DMS 273 treated with DMSO at 0.1 percent for 48 hours (cell line): ENCODE measurements at regions not wholly inside any gene's neighbourhood (a gene's known extent, or its start where the extent isn't known, plus 50 kb on each side); places are given as distances from the start of the nearest gene placed in this dataset.
"Not testable (repeated sequence)": the region's sequence is repeated elsewhere in the genome, so short reads cannot be mapped to it uniquely, and the experiment has no call there.

Experiments used
- DNase-seq: peaks from one replicate; lab custom pipeline; 2025; lab: John Stamatoyannopoulos, UW

DNA sequence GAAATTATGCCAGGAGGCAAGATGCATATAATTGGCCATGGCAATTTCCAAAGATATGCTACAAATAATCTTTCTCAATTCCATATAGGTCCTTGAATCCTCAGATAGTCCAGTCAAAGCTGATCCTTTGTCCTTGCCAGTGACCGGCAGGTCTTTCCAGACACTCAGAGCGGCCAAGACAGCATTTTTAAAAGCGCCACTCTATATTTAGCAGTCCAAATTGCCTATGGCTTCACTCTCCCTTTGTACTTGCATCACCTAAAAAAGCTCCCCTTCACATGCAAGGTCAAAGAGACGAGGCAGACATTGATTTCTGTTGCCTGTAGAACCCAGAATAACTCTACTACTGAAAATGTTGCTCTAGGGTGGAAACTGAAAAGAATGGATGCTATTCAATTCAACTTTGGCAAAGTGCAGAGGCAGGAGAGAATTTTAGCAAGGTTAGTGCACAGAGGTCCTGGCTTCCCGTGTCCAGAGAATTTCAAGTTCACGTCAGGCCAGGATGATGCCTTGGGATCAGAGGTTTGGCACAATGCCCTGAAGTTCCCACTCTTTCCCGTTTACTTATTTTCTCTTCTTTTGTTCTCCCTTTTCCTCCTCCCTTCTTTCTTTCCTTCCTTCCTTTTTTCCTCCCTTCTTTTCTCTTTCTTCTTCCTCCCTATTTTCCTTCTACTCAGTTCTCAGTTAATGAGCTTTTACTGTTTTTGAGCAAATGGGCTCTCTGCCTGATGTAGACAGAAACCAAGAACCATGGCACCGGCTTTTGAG, 108.5 kb downstream of the KCNK1 start:
- DNase-seq: no peak

DNA sequence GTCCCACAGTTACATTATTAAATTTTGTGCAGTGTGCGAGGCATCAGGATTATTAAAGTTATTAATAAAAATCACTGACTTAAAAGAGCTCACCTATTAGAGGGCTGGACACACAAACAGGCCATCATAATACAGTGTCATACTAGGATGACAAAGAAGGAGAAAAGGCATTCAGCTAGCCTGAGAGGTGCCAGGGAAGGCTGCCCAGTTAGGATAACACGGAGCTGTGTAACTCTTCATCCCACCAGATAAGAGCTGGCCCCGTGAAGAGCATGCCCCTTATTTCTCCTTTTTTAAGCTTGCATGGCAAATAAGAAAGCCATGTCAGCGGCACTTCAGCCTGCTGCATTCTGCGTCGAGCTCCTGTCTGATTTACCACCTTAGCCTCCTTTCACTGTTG, 109.5 kb downstream of the KCNK1 start:
- no peak for DNase-seq

DNA sequence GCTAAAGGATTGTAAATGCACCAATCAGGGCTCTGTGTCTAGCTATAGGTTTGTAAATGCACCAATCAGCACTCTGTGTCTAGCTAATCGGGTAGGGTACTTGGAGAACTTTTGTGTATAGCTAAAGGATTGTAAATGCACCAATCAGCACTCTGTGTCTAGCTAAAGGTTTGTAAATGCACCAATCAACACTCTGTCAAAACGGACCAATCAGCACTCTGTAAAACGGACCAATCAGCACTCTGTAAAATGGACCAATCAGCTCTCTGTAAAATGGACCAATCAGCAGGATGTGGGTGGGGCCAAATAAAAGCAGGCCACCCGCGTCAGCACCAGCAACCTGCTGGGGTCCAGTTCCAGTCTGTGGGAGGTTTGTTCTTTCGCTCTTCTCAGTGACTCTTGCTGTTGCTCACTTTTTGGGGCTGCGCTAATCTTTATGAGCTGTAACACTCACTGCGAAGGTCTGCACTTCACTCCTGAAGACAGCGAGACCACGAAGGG, 110.3 kb downstream of the KCNK1 start:
- not testable (repeated sequence) for DNase-seq

DNA sequence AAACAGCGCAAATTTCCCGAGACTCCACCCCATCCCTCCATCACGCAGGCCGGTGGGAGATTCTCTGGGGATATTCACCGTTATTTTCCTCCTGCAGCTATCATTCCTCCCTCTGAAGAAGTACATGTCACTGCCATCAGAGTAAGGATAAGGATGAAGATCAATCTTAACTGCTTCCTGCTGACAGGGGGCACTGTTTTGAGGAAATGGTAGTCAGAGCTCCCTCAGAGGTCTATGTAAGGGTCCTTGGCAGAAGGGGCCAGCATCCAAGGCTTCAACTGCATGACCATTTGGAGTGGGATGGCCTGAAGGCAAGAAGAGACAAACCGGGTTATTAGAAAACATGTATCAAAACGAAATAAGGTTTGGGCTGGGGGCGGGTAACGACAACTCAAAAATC, 111.5 kb downstream of the KCNK1 start:
- no peak for DNase-seq

DNA sequence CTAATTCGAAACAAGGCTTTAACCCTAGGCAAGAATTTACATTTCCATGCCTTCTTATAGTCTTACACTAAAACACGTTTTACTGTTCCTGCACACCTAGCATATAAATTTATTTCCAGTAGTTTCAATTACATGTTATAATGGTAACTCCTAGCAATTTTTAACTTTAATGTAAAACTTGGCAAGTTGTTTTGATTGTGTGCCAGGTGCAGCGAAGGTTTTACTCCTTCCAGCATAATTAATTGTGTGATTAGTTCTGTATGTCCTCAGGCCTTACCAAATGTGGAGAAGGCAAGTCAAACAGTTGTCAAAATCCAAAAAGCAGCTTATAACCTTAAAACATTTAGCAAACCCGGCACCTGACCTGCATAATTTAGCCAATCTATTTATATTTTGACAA, 114.8 kb downstream of the KCNK1 start:
- no peak for DNase-seq

DNA sequence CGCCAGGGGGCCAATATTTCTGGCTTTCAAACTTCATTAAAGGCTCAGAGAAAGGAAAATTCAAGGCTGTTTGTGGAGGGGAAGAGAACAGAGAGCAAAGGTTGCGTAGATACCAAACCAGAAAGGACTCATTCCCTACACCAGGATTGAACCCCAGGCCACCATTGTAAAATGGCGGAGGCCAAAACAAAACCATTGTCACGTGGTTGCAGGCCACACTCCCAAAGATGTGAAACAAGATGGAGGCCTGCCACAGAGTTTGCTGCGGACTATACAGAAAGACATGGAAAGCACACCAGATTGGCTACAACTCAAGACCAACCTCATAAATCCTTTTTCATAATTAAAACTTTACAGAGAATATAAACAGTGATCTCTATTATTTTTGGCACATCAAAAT, 116.5 kb downstream of the KCNK1 start:
- no peak for DNase-seq

DNA sequence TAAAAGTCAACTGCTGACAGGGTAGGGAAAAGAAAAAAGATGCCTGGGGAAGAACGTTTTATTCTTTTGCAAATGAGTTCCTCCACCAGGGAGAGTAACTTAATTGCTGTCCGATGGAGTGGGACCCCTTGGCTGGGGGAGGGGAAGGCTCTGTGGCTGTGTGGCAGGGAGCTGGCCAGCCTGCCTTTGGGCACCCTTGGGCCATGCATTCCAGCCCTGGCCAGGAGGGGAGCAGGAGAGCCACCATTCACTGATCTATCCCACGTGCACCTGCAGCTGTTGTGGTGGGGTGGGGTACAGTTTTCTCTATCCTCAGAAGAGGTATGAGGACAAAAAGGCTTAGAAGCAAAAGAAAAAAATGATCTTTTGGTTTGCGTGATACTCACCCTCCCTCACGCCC, 116.9 kb downstream of the KCNK1 start:
- DNase-seq: no peak

DNA sequence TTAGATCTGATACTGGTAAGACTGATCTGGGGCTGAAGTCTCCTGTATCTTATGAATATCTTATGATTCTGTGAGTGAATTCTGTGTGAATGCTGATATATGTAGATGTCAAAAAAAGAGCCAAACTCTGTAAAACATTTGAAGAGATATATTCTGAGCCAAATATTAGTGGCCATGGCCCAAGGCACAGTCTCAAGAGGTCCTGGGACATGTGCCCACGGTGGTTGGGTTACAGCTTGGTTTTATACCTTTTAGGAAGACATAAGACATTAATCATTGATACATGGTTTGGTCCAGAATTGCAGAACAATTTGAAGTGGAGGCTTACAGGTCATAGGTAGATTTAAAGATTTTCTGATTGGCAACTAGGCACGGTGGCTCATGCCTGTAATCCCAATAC, 118.3 kb downstream of the KCNK1 start:
- DNase-seq: no peak

DNA sequence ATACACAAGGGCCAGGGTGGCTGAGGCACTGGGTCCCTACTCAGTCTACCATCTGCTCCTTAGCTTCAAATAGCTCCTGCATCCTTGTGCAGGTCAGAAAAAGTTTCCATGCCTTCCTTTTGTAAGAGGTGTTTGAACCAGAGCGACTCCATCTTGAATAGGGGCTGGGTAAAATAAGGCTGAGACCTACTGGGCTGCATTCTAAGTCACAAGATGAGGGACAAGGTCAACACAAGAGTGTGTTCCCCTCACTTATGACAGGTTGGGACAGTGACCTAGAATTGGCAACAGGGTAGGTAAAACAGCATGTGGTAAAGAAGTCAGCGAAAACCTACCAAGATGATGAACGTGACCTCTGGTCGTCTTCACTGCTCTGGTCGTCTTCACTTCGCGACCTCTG, 120.5 kb downstream of the KCNK1 start:
- no peak for DNase-seq

DNA sequence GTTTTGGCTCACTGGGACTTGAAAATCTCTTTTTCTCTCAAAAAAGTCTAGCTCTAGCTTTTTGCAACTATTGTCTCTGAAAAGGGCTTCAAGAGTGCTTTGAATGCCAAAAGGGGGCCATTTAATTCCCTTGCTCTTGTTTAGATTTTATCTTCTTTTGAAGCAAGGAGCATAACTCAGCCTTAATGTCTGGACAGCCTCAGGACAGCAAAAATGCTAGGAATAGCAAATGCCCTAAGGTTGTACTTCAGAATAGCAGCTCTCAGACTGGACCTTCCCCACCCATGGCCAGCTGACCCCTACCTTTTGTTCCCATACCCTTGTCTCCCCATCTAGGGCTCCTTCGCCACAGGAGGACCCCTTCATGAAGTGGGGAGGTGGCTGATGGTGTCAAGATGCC, 121.4 kb downstream of the KCNK1 start:
- no peak for DNase-seq

DNA sequence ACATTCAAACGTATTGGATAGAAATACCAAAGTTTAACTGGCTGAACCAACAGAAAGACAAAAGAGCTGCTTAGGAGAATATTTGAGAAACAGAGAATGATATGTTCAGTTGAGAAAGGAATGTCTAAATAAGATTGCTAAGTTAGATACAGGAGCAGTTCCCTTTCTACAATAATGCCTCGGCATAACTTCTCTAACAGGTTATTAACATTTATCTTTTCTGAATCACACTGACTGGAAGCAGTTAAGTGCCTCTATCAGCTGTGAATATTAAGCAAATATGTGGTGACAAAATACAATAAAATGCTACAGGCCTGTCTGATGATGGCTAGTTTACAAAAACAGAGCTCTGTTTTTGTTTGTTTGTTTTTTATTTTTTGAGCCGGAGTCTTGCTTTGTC, 121.9 kb downstream of the KCNK1 start:
- no peak for DNase-seq

DNA sequence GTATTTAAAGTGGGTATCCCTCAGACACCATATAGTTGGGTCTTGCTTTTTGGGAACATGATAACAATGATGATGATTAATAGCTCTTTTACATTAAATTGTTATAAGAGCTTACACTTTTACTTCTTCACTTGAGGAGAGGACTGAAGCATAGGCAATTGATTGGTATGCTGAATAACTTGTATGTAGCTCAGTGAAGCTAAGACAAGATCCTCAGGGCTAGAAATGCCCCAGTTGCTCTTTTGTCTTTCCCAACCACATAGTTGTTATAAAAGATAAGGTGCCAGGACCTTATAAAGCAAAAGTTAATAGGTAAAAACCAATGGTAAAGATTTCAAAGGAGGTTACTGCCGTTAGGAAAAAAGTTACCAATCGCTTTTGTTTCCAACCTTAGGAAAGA, 123.4 kb downstream of the KCNK1 start:
- DNase-seq: no peak

DNA sequence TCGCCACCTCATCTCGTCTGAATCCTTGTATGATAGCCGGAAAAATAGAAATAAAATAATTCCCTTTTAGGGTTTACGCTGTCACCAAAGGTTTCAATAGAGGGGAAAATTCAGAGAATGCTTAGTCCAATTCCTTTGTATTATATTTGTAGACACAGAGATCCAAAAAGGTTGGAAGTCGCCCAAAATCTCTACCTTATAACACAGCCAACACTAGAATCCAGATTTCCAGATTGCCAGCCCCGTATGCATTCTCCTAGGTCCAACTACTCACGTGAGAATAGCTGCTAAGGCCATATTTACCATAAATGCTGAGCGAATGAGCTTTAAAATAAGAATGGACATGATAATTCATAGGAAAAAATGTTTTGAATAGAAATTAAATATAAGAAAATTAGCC, 124.5 kb downstream of the KCNK1 start:
- no peak for DNase-seq

DNA sequence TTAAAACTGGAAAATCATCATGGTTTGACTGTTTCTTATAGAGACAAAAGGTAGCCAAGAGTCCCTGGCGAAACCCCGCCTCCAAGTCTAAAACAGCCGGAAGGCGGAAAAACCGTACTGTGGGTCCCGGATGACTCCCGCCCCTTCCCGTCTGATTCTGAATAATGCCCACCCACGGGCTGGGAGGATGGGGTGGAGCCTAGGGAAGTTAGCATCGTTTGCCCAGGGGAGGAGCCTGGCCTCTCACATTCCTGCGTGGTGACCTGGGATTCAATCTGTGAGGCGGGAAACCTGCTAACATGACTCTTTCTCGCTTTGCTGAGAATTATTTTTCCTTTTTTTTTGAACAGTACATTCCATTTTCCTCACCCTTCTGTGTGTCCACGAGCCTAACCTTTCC, 124.9 kb downstream of the KCNK1 start:
- no peak for DNase-seq

DNA sequence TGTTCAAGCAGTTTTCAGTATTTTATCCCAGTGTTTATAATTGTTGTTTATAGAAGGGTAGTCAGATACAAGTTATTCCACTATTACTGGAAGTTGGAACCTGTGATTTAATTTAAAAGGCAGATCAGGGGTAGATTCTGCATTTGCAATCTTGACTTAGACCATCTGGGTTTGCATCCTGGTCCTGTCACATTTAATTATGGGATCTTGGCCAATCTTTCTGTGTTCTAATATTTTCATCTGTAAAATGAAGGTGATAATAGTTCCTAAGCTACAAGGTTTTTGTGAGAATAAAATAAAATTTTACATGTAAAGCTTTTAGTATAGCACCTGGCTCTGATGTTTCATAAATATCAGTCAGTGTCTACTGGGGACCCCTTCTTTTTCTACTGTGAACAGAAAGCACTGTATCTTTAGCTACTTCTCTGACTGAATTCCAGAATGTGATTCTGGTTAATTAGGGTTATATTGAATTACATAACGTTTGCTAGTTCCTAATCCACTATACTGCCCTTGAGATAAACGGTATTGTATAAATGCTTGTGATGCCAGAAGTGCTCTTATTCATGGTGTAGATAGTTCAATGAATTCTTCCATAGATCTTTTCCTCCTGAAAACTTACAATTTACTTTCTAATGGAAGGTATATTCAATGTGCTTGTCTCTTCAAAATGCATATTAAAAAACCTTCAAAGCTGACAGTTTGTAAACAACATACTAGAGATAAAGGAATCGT, 131.0 kb downstream of the KCNK1 start:
- DNase-seq: no peak

DNA sequence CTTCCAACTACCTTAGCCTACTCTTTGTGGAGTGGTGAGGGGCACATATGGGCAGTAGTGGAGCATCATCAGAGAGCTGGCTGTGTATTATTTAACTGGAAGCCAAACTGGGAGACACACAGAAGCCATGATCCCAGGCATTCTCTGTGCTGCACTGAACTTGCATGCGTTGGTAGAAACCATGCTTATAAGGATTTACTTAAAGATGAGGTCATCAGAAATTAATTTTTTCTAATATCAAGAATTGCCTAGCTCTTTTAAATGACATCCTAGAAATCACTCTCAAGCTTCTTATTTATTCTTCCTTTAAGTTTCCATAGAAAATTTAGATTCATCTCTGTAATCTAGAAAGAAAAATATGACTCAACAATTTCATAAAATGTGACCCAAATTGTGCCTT, 136.2 kb downstream of the KCNK1 start:
- DNase-seq: no peak

DNA sequence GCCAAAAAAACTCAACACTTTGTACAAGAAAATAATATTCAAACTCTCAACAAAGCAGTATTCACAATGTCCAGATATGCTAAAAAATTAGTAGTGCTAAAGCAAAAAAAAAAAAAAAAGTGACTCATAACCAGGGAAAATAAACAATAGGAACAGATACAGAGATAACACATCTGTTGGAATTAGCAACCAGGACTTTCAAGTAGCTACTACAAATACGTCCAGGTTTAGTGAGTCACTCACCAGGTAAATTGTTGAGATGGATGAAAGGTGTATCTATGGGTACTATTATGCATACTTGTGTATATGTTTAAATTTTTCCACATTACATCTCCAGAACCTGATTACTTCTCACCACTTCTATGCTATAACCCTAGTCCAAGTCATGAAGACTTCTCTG, 144.8 kb upstream of the SLC35F3 start:
- DNase-seq: no peak

DNA sequence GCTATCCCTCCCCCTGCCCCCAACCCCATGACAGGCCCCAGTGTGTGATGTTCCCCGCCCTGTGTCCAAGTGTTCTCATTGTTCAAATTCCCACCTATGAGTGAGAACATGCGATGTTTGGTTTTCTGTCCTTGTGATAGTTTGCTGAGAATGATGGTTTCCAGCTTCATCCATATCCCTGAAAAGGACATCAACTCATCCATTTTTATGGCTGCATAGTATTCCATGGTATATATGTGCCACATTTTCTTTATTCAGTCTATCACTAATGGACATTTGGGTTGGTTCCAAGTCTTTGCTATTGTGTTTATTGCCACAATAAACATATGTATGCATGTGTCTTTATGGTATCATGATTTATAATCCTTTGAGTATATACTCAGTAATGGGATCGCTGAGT, 140.2 kb upstream of the SLC35F3 start:
- DNase-seq: not testable (repeated sequence)

DNA sequence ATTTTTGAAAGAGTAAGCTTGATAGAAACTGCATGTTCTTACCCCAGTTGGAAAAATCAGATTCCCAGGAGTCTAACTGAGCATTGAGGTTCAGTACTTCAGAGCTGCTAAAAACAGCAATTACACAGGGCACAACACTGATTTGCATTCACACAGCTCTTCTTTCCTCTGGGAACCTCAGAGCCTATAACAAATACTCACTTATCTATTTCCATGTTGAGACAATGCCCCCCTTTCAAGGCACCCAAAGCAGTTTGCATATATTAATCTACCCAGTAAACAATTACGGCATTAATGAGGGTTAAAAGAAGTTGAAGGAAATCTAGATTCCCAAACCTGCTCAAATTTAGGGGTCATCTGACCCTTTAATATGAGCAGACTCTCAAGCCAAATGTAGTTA, 126.9 kb upstream of the SLC35F3 start:
- no peak for DNase-seq

DNA sequence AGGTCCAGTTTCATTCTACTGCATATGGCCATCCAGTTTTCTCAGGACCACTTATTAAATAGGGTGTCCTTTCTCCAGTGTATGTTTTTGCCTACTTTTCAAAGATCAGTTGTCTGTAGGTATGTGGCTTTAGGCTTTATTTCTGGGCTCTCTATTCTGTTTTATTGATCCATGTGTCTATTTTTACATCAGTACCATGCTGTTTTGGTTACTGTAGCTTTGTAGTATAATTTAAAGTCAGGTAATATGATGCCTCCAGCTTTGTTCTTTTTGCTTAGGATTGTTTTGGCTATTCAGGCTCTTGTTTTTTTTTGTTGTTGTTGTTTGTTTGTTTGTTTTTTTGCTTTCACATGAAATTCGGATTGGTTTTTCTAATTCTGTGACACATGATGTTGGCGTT, 124.4 kb upstream of the SLC35F3 start:
- DNase-seq: no peak

DNA sequence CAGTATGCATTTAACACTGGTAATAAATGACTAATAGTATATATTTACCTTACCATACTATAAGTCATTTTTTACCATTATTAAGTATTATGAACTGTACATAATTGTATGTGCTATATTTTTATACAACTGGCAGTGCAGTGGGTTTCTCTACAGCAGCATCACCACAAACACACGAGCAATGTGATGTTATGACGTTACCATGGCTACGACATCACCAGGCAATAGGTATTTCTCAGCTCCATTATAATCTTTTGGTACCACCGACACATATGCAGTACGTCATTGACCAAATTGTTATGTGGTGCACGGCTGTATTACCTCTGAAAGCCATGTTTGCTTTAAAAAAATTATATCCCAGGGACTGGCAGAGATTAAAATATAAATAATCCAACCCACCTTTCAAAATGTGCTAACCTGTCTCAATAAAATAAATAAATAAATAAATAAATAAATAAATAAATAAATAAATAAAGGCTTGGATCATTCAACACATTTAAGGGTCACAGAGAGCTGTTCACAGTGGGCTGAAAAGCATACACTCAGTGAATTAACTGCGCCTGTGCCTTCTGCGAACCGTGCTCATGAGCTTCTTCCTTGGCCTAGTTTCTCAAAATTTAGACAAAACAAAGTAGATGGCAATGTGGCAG, 121.4 kb upstream of the SLC35F3 start:
- DNase-seq: no peak

DNA sequence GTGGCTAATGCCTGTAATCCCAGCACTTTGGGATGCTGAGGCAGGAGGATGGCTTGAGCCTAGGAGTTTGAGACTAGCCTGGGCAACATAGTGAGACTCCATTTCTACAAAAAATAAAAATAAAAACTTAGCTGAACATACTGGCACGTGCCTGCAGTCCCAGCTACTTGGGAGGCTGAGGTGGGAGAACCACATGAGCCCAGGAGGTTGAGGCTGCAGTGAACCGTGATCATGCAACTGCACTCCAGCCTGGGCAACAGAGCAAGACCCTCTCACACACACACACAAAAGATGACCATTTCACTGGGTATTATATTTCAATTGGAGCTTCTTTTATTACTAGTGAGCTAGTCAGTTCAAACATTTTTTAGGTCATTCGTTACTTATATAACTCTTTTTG, 116.9 kb upstream of the SLC35F3 start:
- DNase-seq: no peak

DNA sequence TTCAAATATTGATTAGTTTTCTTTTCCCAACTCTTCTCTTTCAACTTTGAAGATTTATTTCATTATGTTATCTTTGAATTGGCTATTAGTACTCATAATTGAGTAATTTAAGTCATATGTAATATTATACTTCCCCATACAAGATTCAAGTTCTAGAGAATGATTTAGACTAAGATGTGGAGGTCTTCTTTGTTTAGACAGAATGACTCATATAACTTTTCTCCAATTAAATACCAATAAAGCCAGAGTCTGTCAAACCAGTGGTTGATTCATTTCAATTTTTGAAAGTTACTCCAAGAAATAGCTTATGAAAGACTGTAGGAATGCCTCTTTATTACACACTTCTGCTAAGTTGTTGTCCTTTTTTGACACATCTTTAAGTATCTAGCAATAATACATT, 115.8 kb upstream of the SLC35F3 start:
- no peak for DNase-seq
